ENCODE measurements at regions not wholly inside any gene's neighbourhood (a gene's known extent, or its start where the extent isn't known, plus 50 kb on each side); places are given as distances from the start of the nearest gene placed in this dataset.

DNA sequence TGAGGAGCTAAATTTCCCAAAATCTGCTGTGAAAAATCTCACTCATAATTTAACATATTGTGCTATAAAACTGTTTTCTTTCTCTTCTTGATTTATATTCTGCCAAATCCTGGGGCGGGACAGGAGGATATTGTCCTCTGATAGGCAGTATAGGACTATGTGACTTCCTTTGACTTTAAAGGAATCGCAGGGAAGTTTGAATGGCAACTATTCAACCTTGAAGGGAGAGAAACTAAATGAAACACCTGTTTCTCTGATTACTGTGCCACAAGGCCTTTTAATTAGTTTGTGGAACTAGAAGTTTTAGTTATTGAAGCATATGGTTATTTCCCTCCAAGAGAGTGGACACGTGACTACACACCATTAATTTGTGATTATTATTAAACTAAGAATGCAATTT lies 607.4 kb downstream of the GATA3 start:
- H3K79me1 ChIP-seq (ENCODE audit: low read depth in 1 of 2, low read length in 2 of 2): no peaks in the 10 kb centered on the region
- DNase-seq (no peak), ATAC-seq (ENCODE audit: low read depth) (no peak)
- no TSS peak for BruUV-seq (replicated peaks)
- H3K4me2 ChIP-seq (ENCODE audit: low read depth, low read length): no peak overlapping the region
- CTCF ChIA-PET: no interaction called here
- no peak overlapping the region for H2AK9ac ChIP-seq (replicated peaks; ENCODE audit: low read depth, low read length, poor library complexity)
- no peaks in the 10 kb centered on the region for H3K4me1 ChIP-seq (ENCODE audit: control insufficient read depth, insufficient read depth, low read length)
- no peak overlapping the region for H2AFZ ChIP-seq (replicated peaks; ENCODE audit: low read length, poor library complexity)
- H3K9me3 ChIP-seq (ENCODE audit: control insufficient read depth, insufficient read depth, low read length): peaks cover 4% of the 10 kb centered on the region; the same call in 1 of the 2 replicates
- no peaks in the 10 kb centered on the region for H4K20me1 ChIP-seq (ENCODE audit: insufficient read depth, low read length)
- no peak overlapping the region for H2BK5ac ChIP-seq (ENCODE audit: low read depth, low read length, poor library complexity, severe bottlenecking)
- no peaks in the 10 kb centered on the region for H3K36me3 ChIP-seq (ENCODE audit: control insufficient read depth, insufficient read depth, low read length)
- intact Hi-C loops (cut with micrococcal nuclease): no loop called here
- no peak overlapping the region for H4K8ac ChIP-seq (ENCODE audit: low read depth in 2 of 2, low read length in 2 of 2)
- H3K4me3 ChIP-seq (ENCODE audit: insufficient read depth, low read depth, low read length): no peak overlapping the region
- no peaks in the 10 kb centered on the region for H3K27me3 ChIP-seq (ENCODE audit: control insufficient read depth, insufficient read depth, low read length)
- no peak overlapping the region for H4K91ac ChIP-seq (ENCODE audit: insufficient read depth, low read depth, low read length)
- in situ Hi-C loops (cut with MboI; ENCODE audit: low sequenced_read_pairs): no loop called here
- no peak overlapping the region for H3K4ac ChIP-seq (ENCODE audit: low read depth, low read length)
- H3K9ac ChIP-seq (ENCODE audit: low read depth, low read length): no peak overlapping the region
- POLR2A ChIA-PET (ENCODE audit: unreplicated experiment): no interaction called here
- no peak overlapping the region for H3K56ac ChIP-seq (ENCODE audit: extremely low read depth, insufficient read depth, low read length)
- H2BK20ac ChIP-seq (ENCODE audit: low read depth, low read length): no peak overlapping the region
- TF ChIP-seq RFX5 (IDR thresholded peaks at IDR 0.05; ENCODE audit: low read depth, low read length) (no peak), MAFK (IDR thresholded peaks at IDR 0.05; ENCODE audit: low read depth, low read length) (no peak), RAD21 (IDR thresholded peaks at IDR 0.05; ENCODE audit: low read length) (no peak), MXI1 (IDR thresholded peaks at IDR 0.05; ENCODE audit: borderline replicate concordance, low read depth, low read length) (no peak), NFE2L2 (IDR thresholded peaks at IDR 0.05; ENCODE audit: low read depth, low read length) (no peak), MAZ (IDR thresholded peaks at IDR 0.05; ENCODE audit: borderline replicate concordance, low read depth, low read length) (no peak), RCOR1 (IDR thresholded peaks at IDR 0.05; ENCODE audit: insufficient replicate concordance, low read length) (no peak), POLR2A (IDR thresholded peaks at IDR 0.05; ENCODE audit: low read depth, low read length) (no peak), BHLHE40 (IDR thresholded peaks at IDR 0.05; ENCODE audit: low read depth, low read length) (no peak), SMC3 (IDR thresholded peaks at IDR 0.05; ENCODE audit: low read depth, low read length) (no peak)
- TF ChIP-seq, protein P1, sequence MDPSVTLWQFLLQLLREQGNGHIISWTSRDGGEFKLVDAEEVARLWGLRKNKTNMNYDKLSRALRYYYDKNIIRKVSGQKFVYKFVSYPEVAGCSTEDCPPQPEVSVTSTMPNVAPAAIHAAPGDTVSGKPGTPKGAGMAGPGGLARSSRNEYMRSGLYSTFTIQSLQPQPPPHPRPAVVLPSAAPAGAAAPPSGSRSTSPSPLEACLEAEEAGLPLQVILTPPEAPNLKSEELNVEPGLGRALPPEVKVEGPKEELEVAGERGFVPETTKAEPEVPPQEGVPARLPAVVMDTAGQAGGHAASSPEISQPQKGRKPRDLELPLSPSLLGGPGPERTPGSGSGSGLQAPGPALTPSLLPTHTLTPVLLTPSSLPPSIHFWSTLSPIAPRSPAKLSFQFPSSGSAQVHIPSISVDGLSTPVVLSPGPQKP (IDR thresholded peaks at IDR 0.05; ENCODE audit: borderline replicate concordance, low read depth, low read length): no peak
- TF ChIP-seq, protein P2, sequence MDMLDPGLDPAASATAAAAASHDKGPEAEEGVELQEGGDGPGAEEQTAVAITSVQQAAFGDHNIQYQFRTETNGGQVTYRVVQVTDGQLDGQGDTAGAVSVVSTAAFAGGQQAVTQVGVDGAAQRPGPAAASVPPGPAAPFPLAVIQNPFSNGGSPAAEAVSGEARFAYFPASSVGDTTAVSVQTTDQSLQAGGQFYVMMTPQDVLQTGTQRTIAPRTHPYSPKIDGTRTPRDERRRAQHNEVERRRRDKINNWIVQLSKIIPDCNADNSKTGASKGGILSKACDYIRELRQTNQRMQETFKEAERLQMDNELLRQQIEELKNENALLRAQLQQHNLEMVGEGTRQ (IDR thresholded peaks at IDR 0.05; ENCODE audit: low read depth, low read length): no peak
- H3K14ac ChIP-seq (replicated peaks; ENCODE audit: low read depth, low read length): no peak overlapping the region
- H3K23ac ChIP-seq (ENCODE audit: low read depth, low read length): no peak overlapping the region
- WGBS, 2 experiments (ENCODE audit: extremely low coverage in 2 of 2, insufficient read length in 1 of 2): no CpG with 5 or more reads among the region's 3 CpGs
- no peak overlapping the region for H4K5ac ChIP-seq (ENCODE audit: low read depth, low read length)
- dilution Hi-C loops (cut with HindIII; ENCODE audit: low sequenced_read_pairs, unreplicated experiment): no loop called here
- H3K9me1 ChIP-seq (ENCODE audit: insufficient read depth, low read length): no peaks in the 10 kb centered on the region
- no peak overlapping the region for H3K18ac ChIP-seq (ENCODE audit: low read depth, low read length)
- H2BK15ac ChIP-seq (ENCODE audit: low read depth, low read length): no peak overlapping the region
- H3K27ac ChIP-seq (ENCODE audit: insufficient read depth, low read length): no peak overlapping the region
- H2AK5ac ChIP-seq (ENCODE audit: low read depth, low read length): no peak overlapping the region
- no peak overlapping the region for H2BK120ac ChIP-seq (ENCODE audit: low read depth, low read length)

All from IMR-90 (cell line).